ENCODE measurements at regions not wholly inside any gene's neighbourhood (a gene's known extent, or its start where the extent isn't known, plus 50 kb on each side); places are given as distances from the start of the nearest gene placed in this dataset.

- H3K9me3 Mint-ChIP-seq: peaks cover 31% of the 10 kb centered on the region
- no peaks in the 10 kb centered on the region for H3K27me3 Mint-ChIP-seq (ENCODE audit: low read depth, poor library complexity)
- no peaks in the 10 kb centered on the region for H3K36me3 Mint-ChIP-seq (ENCODE audit: low read depth)
- H3K4me3 Mint-ChIP-seq: no peak overlapping the region
- H3K27ac Mint-ChIP-seq: no peak overlapping the region
- no peak for TF ChIP-seq CTCF (IDR thresholded peaks at IDR 0.05)
- H3K4me1 Mint-ChIP-seq: no peaks in the 10 kb centered on the region
- no peak for DNase-seq
Measured at GRCh38 chr20:41853806-41854205, 235.6 kb upstream of the CHD6 start.

- no peaks in the 10 kb centered on the region for H3K9me3 Mint-ChIP-seq
- peak; percentile 8 for TF ChIP-seq CTCF (IDR thresholded peaks at IDR 0.05)
- no peak overlapping the region for H3K27ac Mint-ChIP-seq
Measured at GRCh38 chr20:41848180-41848579, 230.0 kb upstream of the CHD6 start.

GRCh38 chr20:41837669-41838224 lies 219.6 kb upstream of the CHD6 start:
- no peak for DNase-seq
- Mint-ChIP-seq H3K9me3 (no peaks in the 10 kb centered on the region), H3K27me3 (ENCODE audit: low read depth, poor library complexity) (no peaks in the 10 kb centered on the region), H3K4me1 (peaks cover 23% of the 10 kb centered on the region), H3K4me3 (peak overlapping the region; percentile 10), H3K27ac (peak overlapping the region; percentile 26), H3K36me3 (ENCODE audit: low read depth) (no peaks in the 10 kb centered on the region)
- TF ChIP-seq CTCF (IDR thresholded peaks at IDR 0.05): no peak

More at GRCh38 chr20:41848180-41848579, 230.0 kb upstream of the CHD6 start:
- H3K4me3 Mint-ChIP-seq: no peak overlapping the region
- no peak for DNase-seq
- no peaks in the 10 kb centered on the region for H3K27me3 Mint-ChIP-seq (ENCODE audit: low read depth, poor library complexity)
- H3K4me1 Mint-ChIP-seq: no peaks in the 10 kb centered on the region
- no peaks in the 10 kb centered on the region for H3K36me3 Mint-ChIP-seq (ENCODE audit: low read depth)

- no peak for DNase-seq
- H3K9me3 Mint-ChIP-seq: no peaks in the 10 kb centered on the region
Measured at GRCh38 chr20:41833739-41834138, 215.6 kb upstream of the CHD6 start.

GRCh38 chr20:41830702-41831101 lies 212.5 kb upstream of the CHD6 start:
- no peaks in the 10 kb centered on the region for H3K9me3 Mint-ChIP-seq
- no peak overlapping the region for H3K27ac Mint-ChIP-seq
- peaks cover 3% of the 10 kb centered on the region for H3K27me3 Mint-ChIP-seq (ENCODE audit: low read depth, poor library complexity)

More at GRCh38 chr20:41833739-41834138, 215.6 kb upstream of the CHD6 start:
- Mint-ChIP-seq H3K27ac (no peak overlapping the region), H3K4me1 (peaks cover 15% of the 10 kb centered on the region), H3K27me3 (ENCODE audit: low read depth, poor library complexity) (peaks cover 3% of the 10 kb centered on the region), H3K4me3 (no peak overlapping the region), H3K36me3 (ENCODE audit: low read depth) (no peaks in the 10 kb centered on the region)
- TF ChIP-seq CTCF (IDR thresholded peaks at IDR 0.05): no peak

More at GRCh38 chr20:41830702-41831101, 212.5 kb upstream of the CHD6 start:
- Mint-ChIP-seq H3K4me3 (no peak overlapping the region), H3K4me1 (no peaks in the 10 kb centered on the region), H3K36me3 (ENCODE audit: low read depth) (no peaks in the 10 kb centered on the region)
- no peak for TF ChIP-seq CTCF (IDR thresholded peaks at IDR 0.05)
- no peak for DNase-seq
